ENCODE measurements at regions not wholly inside any gene's neighbourhood (a gene's known extent, or its start where the extent isn't known, plus 50 kb on each side); places are given as distances from the start of the nearest gene placed in this dataset.

DNA sequence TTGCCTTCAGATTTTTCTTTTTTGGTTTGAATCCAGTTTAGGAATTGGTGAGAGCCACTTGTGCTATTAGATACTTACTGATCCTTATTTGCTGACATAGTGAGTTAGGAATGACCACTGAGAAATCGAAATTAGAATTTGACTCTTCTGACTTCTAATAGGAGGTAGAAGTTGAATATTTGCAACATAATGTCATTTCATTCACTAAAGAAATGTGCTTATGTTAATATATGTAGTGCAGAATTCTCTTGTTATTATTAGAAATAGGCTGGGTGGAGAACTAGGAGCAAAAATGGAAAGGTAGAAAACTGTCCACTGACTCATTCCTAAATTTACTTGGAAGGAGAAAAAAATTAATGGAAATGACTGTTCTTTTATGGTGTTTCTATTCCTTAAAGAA is 538.2 kb upstream of the SGO1 start:
- TF ChIP-seq, protein P1, sequence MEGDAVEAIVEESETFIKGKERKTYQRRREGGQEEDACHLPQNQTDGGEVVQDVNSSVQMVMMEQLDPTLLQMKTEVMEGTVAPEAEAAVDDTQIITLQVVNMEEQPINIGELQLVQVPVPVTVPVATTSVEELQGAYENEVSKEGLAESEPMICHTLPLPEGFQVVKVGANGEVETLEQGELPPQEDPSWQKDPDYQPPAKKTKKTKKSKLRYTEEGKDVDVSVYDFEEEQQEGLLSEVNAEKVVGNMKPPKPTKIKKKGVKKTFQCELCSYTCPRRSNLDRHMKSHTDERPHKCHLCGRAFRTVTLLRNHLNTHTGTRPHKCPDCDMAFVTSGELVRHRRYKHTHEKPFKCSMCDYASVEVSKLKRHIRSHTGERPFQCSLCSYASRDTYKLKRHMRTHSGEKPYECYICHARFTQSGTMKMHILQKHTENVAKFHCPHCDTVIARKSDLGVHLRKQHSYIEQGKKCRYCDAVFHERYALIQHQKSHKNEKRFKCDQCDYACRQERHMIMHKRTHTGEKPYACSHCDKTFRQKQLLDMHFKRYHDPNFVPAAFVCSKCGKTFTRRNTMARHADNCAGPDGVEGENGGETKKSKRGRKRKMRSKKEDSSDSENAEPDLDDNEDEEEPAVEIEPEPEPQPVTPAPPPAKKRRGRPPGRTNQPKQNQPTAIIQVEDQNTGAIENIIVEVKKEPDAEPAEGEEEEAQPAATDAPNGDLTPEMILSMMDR (IDR thresholded peaks at IDR 0.05) = no peak
- no peak for TF ChIP-seq POLR2AphosphoS5 (IDR thresholded peaks at IDR 0.05; ENCODE audit: insufficient read depth in 1 of 2, low read depth in 1 of 2)

All from vagina (tissue), 2 donors.